Middle frontal gyrus (tissue), 1 donor: ENCODE measurements at regions not wholly inside any gene's neighbourhood (a gene's known extent, or its start where the extent isn't known, plus 50 kb on each side); places are given as distances from the start of the nearest gene placed in this dataset.
A peak's percentile ranks its signal among the peaks of the same experiment; 100 is the strongest.
"Not testable (repeated sequence)": the region's sequence is repeated elsewhere in the genome, so short reads cannot be mapped to it uniquely, and the experiment has no call there.

Experiments
- DNase-seq: peaks from one replicate; pipeline ENCODE4 v3.0.0-alpha.2; 2015; ENCODE audit warnings: low spot score; ENCODE audit errors: extremely low spot score

GRCh38 chr17:77332981-77333685, 192.4 kb downstream of the SEC14L1 start:
- DNase-seq = peak; percentile 37

DNA sequence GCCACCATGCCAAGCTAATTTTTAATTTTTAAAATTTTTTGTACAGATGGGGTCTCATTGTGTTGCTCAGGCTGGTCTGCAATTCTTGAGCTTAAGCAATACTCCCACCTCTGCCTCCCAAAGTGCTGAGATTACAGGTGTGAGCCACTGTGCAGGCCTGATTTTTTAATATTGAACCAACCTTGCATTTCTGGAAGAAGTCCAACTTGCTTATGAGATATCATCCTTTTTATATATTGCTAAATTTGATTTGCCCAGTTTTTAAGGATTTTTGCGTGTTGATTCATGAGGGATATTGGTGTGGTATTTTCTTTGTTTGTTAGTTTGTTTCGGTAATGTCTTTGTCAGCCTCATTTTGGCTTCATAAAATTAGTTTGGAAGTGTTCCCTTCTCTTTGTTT, 196.4 kb downstream of the SEC14L1 start:
- no peak for DNase-seq

DNA sequence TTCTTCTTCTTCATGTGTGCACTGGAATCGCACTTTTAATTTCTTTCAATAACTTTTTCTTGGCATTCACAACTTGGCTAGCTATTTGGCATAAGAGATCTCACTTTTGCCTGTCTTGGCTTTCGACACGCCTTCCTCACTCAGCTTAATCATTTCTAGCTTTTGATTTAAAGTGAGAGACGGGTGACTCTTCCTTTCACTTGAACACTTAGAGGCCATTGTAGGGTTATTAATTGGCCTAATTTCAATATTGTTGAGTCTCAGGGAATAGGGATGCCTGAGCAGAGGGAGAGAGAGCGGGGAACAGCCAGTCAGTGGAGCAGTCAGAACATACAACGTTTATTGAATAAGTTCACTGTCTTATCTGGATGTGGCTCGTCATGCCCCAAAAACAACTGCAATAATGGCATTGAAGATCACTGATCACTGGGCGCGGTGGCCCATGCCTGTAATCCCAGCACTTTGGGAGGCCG, 200.3 kb downstream of the SEC14L1 start:
- no peak for DNase-seq

GRCh38 chr17:77342656-77342990, 201.9 kb downstream of the SEC14L1 start:
- DNase-seq = not testable (repeated sequence)

GRCh38 chr17:77343031-77343800, 202.4 kb downstream of the SEC14L1 start:
- no peak for DNase-seq

DNA sequence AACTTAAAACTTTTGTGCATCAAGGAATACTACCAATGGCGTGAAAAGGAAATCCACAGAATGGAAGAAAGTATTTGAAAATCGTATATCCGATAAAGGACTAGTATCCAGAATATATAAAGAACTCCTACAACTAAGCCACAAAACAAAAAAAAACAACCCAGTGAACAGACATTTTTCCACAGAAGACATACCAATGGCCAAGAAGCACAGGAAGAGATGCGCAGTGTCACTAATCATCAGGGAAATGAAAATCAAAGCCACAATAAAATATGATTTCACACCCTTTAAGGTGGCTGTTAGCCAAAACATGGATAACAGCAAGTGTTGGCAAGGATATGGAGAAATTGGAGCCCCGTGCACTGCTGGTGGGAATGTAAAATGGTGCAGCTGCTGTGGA, 203.3 kb downstream of the SEC14L1 start:
- no peak for DNase-seq

- no peak for DNase-seq
Measured at GRCh38 chr17:77345260-77345910, 204.6 kb downstream of the SEC14L1 start.

- DNase-seq = no peak
Measured at GRCh38 chr17:77346765-77347164, 206.0 kb downstream of the SEC14L1 start.

GRCh38 chr17:77347544-77347943, 206.8 kb downstream of the SEC14L1 start:
- no peak for DNase-seq

GRCh38 chr17:77349976-77350830, 209.4 kb downstream of the SEC14L1 start:
- DNase-seq = no peak

DNA sequence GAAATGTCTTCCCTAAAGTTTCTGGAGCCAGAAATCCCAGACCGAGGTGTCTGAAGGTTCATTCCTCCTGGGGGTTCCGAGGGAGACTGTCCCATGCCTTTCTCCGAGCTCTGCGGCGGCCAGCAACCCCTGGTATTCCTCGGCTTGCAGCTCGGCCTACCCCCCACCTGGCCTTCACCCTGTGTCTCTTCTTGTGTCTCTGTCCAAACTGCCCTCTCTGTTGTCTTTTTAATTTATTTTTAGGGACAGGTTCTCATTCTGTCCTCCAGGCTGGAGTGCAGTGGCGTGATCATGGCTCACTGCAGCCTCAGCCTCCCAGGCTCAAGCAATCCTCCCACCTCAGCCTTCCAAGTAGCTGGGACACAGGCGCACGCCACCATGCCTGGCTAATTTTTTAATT, 211.7 kb downstream of the SEC14L1 start:
- DNase-seq = no peak

- no peak for DNase-seq
Measured at GRCh38 chr17:77352996-77353395, 212.2 kb downstream of the SEC14L1 start.

- DNase-seq = no peak
Measured at GRCh38 chr17:77353684-77354419, 213.1 kb downstream of the SEC14L1 start.

DNA sequence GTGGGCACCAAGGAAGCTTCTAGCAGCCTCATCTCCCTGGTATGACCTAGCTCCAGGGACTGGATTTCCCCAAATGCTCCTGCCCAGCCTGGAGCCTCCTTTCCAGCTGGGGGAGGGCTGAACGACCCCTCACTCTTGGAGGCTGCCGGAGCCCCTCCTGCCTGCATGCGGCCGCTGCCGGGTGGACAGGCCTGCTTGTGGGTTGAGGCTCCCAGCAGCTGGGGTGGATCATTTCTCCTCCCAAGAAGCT, 213.6 kb downstream of the SEC14L1 start:
- DNase-seq = no peak

DNA sequence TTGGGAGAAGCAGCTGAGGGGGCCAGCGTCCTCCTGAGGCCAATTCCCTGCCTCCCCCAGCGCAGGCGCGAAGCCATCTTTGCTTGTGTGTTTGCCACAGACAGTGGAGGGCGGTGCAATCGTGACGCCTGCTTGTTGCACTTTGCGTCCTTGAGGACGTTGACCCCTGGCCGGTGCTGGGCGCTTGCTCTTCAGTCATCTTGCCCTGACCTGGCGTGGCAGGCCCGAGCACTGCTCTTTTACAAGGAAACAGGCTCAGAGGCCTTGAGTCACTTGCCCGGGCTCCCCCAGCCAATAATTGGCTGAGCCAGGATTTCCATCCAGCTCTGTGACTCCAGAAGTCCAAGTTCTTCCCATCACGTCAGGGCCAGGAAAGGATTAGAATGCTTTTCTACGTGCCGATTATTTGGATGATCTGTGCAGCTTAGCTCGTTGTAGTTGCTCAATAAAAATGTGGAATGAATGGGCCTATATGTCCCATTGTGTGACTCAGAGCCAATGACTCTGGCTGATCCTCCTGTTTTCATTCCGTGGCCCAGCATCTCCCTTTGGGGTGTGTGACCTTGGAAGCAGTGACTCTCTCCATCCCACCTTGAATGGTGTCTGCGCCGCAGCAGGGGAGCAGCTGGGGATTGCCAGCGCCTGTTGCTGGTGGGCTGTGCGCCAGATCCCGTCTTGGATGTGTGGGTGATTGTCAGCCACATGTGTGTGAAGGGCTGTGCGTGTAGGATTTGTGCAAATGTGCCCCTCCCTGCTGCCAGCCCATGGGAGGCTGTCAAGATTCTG, 214.1 kb downstream of the SEC14L1 start:
- no peak for DNase-seq

GRCh38 chr17:77356109-77356689, 215.4 kb downstream of the SEC14L1 start:
- DNase-seq = no peak

DNA sequence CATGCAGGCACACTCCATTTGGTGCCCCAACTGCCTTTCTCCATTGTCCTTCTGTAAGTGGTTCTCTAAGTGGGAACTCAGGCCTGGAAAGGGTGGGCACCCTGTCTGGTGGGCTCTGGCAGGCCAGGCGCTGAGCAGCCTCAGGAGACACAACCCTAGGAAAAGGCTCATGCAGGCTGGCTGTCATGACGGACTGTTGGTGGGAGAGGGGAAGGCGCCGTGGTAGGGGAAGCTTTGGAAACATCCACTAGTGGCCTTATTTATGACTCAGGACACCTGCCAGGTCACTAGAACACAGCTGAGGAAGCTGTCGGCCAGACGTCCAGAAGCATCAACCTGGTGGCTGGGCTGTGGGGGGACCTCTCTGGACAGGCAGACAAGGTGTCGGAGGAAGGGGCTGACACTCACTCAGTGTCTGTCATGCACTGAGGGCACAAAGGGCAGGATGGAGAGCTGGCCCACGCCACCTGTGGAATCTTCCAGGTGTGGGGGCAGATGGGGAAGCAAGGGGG, 216.0 kb downstream of the SEC14L1 start:
- no peak for DNase-seq

DNA sequence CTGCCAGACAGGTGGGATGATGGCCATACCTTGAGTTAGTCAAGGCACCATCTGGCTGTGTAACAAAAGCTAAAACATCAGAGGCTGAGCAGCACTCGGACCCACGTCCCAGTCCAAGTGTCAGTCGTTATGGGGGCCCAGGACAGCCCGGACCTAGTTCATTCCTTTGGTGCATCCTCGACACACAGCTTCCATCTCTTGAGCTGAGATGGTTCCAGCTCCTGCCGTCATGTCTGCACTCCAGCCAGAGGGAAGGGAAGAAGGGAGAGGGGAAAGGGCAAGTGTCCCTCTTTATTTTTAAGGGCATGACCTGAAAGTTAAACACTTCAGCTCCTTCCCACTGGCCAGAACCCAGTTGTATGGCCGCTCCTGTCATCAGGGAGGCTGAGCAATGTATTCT, 218.0 kb downstream of the SEC14L1 start:
- no peak for DNase-seq

DNA sequence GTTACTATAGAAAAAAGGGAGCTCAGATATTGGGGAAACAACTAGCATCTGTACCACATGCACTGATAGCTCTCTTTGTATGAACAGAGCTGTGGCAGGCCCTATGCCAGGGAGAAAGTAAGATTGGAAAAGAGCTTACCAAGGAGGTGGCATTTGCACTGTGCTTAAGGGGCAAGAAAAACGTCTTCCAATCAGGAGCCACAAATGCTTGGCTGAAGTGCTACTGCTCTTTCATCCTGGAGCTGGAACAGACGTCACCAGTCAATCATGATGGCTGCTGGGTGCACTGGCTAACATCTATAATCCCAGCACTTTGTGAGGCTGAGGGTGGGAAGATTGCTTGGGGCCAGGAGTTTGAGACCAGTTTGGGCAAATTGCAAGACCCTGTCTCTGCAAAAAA, 218.5 kb downstream of the SEC14L1 start:
- DNase-seq = no peak
